HG03442 (cell line): ENCODE measurements at regions not wholly inside any gene's neighbourhood (a gene's known extent, or its start where the extent isn't known, plus 50 kb on each side); places are given as distances from the start of the nearest gene placed in this dataset.
"Not testable (repeated sequence)": the region's sequence is repeated elsewhere in the genome, so short reads cannot be mapped to it uniquely, and the experiment has no call there.

Experiments used
- ATAC-seq: cut with Tn5 transposase; IDR thresholded peaks from one replicate; pipeline ENCODE4 v1.9.1; 2021; ENCODE audit warnings: mild to moderate bottlenecking, moderate library complexity; ENCODE audit not compliant: unreplicated experiment

DNA sequence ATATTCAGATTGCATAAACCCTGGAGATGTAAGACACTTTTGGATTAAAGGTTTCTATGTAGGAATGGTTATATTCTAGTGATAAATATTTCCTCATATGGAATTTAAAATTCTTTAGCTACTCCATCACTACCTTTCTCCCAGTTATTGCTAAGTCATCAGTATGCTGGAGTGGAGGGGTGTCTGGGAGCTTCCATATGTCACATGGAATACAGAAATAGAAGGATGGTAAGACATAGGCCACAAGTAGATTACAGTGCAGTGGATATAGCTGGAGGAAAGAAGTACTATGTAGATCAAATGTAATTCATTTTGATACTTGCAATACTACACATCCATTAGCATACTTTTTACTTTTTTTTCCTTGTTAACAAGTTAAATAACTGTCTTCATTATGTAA lies 428.4 kb downstream of the ARL4A start:
- ATAC-seq: no peak

DNA sequence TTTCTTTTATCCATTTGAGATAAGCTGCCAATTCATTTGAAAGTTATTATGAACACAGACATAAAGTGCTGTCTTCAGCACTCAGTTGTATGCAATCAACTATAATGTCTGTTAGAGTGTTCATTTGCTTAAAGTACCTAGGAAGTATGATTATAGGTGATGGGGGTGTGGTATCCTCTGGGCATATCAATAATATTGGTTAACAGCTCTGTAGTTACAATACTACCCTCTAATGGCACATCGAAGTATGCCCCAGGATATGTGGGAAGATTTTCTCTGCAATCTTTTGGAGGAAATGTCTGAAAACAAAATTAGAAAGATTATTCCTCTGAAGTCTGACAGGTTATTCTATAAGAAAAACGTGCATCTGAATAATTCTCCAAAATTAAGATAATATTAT lies 429.7 kb downstream of the ARL4A start:
- no peak for ATAC-seq

DNA sequence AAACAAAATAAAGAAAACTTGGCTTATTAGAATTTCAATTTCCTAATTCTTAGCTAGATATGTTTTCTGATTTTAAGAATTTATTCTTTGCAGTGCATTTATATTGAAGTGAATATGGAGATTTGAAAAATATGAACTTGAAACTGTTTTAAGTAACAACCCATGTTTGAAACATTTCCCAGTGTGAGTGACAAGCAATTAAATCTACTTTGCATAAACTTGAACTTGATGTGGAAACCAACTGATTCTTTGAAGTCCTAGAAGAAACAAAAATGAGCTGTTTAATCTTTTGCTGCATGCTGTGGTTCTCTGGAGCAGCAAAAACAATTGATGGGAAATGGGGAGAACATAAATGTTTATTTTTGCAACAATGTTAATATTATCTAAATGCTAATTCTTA lies 430.2 kb downstream of the ARL4A start:
- ATAC-seq: no peak

DNA sequence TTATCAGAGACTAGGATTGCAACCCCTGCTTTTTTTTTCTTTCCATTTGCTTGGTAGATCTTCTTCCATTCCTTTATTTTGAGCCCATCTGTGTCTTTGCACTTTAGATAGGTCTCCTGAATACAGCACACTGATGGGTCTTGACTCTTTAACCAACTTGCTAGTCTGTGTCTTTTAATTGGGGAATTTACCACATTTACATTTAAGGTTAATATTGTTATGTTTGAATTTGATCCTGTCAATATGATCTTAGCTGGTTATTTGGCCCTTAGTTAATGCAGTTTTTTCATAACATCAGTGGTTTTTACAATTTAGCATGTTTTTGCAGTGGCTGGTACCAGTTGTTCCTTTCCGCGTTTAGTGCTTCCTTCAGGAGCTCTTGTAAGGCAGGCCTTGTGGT lies 437.2 kb downstream of the ARL4A start:
- ATAC-seq: not testable (repeated sequence)

DNA sequence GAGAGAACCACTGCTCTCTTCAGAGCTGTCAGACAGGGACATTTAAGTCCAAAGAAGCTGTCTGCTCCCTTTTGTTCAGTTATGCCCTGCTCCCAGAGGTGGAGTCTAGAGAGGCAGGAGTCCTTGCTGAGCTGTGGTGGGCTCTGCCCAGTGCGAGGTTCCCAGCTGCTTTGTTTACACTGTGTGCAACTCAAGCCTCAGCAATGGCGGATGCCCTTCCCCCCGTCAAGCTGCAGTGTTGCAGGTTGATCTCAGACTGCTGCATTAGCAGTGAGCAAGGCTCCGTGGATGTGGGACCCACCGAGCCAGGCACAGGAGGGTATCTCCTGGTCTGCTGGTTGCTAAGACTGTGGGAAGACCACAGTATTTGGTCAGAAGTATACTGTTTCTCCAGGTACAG lies 438.9 kb downstream of the ARL4A start:
- ATAC-seq: no peak

DNA sequence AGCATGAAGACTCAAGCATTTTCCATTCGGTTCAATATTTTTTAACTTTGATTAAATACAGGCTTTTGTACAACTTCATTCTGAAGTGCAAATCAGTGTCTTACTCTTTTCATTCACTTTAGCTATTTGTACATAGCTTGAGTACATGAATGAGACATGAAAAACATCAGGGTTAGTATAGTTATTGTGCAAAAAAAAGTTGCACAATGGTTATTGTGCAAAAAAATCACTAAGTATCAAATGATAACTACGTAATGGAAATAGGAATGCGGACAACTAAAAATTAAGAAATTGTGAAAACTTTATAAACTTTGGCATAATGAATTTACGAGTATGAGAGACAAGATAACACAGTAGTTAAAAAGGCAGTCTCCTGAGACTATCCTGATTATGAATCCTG lies 442.9 kb downstream of the ARL4A start:
- ATAC-seq: no peak

DNA sequence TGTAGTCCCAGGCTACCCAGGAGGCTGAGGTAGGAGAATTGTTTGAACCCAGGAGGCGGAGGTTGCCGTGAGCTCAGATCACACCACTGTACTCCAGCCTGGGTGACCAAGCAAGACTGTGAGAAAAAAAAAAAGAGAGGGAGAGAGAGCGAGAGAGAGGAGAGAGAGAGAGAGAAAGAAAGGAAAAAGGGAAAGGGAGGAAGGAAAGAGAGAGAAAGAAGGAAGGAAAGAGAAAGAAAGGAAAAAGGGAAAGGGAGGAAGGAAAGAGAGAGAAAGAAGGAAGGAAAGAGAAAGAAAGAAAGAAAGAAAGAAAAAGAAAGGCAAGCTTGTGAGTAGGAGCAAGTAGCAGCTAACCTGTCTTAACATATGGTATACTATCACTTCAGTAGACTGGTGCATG lies 443.5 kb downstream of the ARL4A start:
- not testable (repeated sequence) for ATAC-seq

DNA sequence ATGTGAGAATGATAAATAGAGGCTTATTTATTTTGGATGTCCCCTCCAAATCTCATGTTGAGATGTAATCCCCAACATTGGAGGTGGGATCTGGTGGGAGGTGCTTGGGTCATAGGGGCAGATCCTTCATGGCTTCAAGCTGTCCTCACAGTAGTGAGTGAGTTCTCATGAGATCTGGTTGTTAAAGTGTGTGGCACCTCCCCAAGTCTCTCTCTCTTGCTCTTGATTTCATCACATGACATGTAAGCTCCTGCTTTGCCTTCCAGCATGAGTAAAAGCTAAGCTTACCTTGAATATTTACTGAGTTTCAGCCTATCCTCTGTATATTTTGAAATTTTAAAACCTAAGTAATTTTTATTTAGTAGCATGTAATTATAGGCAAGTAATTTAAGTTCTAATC lies 444.9 kb downstream of the ARL4A start:
- no peak for ATAC-seq

DNA sequence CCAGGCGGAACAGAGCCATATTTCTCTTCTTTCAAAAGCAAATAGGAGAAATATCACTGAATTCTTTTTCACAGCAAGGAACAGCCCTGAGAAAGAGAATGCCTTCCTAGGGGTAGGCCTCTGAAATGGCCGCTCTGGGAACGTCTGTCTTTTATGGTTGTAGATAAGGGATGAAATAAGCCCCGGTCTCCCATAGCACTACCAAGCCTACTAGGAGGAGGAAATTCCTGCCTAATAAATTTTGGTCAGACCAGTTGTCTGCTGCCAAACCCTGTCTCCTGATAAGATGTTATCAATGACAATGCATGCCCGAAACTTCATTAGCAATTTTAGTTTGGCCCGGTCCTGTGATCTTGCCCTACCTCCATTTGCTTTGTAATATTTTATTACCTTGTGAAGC lies 448.9 kb downstream of the ARL4A start:
- ATAC-seq: not testable (repeated sequence)

DNA sequence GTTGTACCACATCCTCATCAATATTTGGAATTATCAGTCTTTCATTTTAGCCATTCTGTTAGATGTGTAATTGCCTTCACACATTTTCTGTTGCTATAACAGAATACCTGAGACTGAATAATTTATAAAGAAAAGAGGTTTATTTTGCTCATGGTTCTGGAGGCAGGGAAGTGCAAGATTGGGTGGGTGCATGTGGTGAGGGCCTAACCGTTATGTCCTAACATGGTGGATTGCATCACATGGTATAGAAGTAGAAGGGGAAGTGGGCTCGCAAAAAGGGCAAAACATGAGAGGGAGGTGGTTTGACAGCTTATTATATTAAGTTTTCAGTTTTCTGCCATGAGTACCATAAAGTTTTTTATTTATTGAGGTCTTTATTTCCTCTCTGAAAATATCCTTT lies 452.0 kb downstream of the ARL4A start:
- ATAC-seq: no peak

DNA sequence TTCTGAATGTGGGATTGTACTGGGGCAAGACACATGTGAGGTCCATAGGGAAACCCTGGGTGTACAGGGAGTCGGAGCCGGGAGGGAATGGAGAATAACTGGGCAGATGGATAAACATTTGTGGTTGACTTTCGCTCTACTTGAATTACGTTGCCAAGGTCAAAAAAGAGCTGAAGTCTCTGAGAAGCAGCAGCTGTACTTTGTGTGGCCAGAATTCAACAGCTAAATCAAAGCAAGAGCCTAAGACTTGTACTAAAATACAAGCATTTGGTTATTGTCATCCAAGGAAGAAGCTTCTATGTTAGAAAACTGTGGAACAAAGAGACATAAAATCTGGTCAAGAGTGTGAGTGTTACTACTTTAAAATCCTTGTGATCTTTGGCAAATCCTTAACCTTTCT lies 457.2 kb downstream of the ARL4A start:
- no peak for ATAC-seq

DNA sequence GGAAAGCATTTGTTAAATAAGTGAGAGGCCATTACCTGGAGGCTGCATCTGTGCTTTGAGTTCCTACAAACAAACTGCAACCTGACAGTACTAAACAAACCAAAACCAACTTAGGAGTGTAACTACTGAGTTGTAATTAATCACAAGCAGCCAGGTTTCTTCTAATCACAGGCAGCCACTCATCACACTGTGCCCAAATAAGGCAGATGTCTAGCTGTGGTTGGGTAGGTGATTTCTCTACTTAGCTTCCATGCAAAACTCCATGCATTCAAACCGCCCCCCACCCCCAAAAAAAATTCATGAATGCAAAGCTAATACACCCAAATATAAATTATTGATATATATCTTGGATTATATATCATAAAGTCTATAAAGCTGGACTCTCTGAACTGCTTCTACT lies 461.1 kb downstream of the ARL4A start:
- no peak for ATAC-seq

DNA sequence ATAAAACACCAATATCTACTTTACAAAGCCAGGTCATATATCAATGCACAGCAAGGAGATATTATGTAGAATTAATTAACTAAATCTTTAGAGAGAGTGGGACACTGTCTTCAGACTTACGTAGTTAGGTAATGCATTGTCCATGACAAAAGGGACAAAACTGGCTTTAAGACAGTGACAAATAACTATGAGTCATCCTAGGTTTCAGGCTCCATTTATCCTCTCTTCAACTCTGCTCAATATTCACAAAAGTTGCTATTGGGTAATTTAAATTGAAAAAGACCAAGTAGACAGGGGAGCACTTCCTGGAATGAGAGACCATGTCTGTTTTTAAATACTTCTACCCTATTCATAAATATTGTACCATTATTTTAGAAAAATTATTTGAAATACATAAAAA lies 464.5 kb downstream of the ARL4A start:
- ATAC-seq: no peak

DNA sequence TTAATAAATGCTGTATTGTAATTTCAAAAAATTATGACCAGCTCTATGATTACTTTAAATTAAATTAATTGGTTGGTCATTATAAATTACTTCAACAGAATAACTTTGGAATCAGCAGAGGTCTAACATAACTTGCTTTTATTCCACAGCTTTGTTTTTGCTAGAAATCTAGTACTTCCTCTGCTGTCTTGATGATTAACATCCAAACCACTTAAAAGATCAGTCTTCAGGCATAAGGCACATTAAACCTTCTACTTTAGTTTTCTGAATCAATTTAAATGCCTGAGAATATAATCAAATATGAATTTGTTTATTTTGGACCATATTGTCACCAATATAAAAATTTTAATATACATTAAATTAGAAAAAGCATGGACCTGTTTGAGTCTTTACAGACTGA lies 465.3 kb downstream of the ARL4A start:
- no peak for ATAC-seq

DNA sequence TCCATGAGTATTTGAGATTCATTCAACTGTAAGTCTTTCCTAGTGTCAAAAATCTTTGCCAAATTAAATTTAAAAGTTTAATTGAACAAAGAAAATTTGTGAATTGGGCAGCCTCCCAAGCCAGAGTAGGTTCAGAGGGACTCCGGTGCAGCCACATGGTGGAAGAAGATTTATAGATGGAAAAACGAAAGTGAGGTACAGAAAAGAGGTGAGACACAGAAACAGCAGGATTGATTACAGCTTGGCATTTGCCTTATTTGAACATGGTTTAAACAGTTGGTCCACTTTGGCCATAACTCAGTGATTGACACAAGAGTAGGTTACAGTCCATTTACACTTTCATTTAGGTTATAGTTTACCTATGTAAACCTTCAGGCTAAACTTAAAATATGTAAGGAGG lies 465.8 kb downstream of the ARL4A start:
- ATAC-seq: no peak

DNA sequence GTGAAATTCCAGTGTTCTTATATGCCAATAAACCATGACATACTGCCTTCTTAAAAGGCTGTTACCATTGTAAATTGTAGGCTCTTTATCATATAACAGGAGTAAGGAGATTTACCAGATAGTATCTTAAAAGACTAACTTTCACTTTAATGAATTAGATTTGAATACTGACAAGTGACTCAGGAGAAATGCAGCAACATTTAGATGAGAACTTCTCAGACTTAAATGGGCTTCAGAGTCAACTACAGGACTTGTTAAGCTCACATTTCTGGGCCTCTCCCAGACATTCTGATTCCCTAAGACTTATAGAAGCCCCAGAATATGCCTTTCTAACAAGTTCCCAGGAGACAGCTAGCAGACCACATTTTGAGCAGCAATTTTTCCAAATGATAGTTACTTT lies 466.3 kb downstream of the ARL4A start:
- no peak for ATAC-seq

DNA sequence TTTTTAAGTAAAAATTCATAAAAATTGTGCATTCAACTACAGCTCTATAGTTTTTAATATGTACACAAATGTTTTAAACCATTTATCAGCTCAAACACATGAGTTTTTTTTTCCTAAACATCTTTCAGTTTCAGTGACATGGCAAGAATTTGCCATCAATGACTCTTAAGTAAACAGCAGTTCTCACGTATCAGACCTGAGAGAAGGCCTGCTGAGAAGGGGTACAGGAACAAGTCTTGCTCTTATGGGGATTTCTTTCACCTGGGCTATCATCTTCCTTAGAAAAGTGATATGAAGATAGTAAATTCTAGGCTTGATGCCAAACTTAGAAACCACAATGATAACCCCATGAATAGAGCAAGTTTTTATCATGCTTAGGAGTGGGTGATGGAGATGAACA lies 467.8 kb downstream of the ARL4A start:
- no peak for ATAC-seq

DNA sequence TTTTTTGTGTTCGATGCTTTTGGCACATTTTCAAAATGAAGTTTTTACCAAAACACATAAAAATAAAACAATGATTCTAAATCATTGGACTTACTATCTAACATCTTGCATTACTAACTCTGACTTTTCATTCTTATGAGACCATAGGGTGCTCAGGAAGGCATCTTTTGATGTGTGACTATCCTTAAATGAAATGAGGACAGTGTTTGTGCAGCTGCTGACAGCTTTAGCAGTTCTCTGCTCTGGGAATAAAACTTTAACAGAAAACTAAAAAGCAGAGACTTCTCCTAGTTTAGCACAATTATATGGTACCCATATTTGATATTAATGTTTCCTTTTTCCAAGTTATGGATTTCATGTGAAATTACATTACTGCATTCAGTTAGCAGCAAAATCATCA lies 471.6 kb downstream of the ARL4A start:
- no peak for ATAC-seq

DNA sequence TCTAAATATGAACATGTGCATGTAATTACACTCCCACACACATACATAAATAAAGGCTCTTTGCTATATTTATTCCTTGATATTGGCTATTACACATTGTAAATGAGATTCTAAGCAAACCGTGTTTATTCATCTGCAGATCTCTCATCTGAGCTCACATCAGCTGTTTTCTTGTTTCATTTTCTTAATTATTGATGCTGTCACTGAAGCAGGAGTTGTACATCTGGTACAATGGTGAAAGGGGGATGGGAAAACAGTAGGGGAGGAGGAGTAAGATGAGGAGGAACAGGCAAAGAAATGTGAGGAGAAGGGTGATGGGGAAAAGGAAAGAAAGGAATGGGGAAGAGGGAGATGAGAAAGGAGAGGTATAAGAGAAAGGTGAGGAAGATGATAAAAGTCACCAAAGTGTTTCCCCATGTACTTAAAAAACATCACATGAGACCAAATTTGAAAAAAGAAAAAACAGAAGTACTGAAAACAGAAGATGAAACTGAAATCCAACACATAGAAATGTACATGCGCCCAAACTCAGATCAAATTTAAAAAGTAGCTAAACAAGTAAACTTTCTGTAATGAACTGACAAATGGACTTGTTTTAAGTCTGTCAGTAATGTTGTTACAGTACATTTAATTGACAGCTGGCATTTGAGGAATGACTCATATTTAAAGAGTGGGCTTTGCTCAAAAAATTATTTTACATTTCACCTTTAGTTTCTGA lies 472.2 kb downstream of the ARL4A start:
- ATAC-seq: no peak

DNA sequence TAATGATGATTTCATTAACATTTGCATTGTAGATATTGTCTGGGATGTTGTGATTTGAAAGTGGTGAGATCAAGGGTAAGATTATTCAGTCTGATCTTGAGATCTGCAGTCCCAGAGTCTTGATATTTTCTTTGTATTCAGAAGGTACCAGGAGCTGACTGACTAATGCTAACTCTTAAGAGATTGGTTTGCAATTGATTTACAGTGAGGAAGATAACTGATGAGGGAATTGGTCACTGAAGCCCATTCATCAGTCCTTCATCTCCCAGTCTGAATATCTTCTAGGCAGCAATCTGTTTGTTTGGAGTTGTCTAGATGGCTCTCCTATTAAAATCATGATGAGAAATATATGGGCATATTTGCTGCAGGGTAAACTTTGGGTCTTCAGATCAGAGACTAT lies 473.7 kb downstream of the ARL4A start:
- no peak for ATAC-seq

DNA sequence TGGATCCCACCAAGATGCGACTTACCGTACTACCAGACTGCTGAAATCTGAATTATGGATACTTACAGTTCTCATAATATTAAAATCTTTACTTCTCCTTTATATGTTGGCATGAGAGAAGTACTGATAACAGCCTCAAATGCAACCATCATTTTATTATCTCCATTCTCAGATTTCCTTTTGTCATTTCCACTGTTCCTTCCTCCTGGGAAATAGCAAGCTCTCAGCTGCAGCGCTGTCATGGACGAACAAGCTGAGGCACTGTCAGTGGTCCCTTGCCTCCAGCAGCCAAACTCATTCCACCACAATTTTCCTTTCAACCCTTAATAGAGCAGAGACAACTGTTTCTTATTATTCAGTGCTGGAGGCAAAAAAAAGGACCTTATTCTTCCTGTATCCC lies 478.4 kb downstream of the ARL4A start:
- ATAC-seq: no peak

DNA sequence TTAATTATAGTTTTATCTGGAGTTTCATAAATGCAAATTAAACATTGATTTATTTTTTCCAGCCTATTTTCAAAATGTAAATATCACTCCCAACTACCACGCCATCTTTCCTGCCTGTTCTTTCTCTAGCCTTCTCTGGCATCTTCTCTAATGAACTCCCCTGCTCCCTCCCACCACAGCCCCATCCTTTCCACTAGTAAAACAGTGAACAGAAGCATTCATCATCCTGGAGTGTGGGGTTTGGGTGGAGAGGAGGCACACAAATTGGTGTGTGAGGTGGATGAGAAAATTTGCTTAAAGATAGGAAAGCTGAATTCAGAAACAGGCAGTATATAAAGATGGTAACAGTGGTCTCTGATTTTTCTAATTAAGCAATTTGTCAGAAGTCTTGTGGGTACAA lies 479.4 kb downstream of the ARL4A start:
- ATAC-seq: no peak

DNA sequence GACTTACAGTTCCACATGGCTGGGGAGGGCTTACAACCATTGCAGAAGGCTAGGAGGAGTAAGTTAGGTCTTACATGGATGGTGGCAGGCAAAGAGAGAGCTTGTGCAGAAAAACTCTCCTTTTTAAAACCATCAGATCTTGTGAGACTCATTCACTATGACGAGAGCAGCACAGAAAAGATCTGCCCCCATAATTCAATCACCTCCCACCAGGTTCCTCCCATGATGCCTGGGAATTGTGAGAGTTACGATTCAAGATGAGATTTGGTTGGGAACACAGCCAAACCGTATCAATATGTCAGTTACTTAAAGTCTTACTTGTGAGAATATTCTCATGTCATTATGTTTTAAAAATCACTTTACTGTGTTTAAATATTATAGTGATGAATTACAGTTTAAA lies 481.9 kb downstream of the ARL4A start:
- ATAC-seq: no peak
